DOHH2 (cell line): ENCODE measurements at regions not wholly inside any gene's neighbourhood (a gene's known extent, or its start where the extent isn't known, plus 50 kb on each side); places are given as distances from the start of the nearest gene placed in this dataset.

Source experiments
- CTCF ChIP-seq: fragments of 200-600 bp; sonication (generic); IDR thresholded peaks from one replicate; pipeline ENCODE4 v1.5.1; 2014; ENCODE audit warnings: antibody characterized with exemption, mild to moderate bottlenecking, low read depth, low read length; ENCODE audit not compliant: poor library complexity, severe bottlenecking
- EZH2phosphoT487 ChIP-seq: fragments of 200-600 bp; sonication (generic); IDR thresholded peaks from 2 replicates; pipeline ENCODE4 v1.6.1; 2017; ENCODE audit warnings: borderline replicate concordance, mild to moderate bottlenecking, antibody characterized with exemption, low read length, moderate library complexity, mixed read lengths

GRCh38 chr10:130871406-130871805 lies 440.1 kb downstream of the TCERG1L start:
- TF ChIP-seq CTCF, result no peak
- no peak for TF ChIP-seq EZH2phosphoT487
